ENCODE measurements at regions not wholly inside any gene's neighbourhood (a gene's known extent, or its start where the extent isn't known, plus 50 kb on each side); places are given as distances from the start of the nearest gene placed in this dataset.

DNA sequence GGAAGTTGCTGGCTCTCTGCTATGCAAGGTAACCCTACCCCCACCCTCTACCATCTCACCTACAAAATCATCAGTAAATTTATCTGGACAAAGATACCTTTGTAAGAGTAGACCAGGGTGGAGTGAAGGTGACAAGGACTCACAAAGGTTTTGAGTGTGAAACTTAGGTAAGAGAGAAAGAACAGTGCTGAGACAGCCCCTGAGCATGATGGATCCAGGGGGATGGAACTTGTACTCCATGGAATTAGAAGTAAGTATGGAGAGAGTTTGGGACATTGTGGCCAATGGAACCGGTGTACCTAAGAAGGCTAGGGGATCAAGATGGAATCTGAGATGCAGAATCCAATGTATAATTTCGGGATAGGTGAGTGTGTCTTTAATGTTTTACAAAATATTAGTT lies 153.0 kb upstream of the NSMCE3 start:
- H3K4me1 ChIP-seq (ENCODE audit: control insufficient read depth, insufficient read depth, low read length): peaks cover 4% of the 10 kb centered on the region
- no peaks in the 10 kb centered on the region for H3K36me3 ChIP-seq (ENCODE audit: control insufficient read depth, insufficient read depth, low read length)
- H3K9ac ChIP-seq (ENCODE audit: low read length): no peak overlapping the region
- no peak overlapping the region for H3K27ac ChIP-seq (ENCODE audit: low read depth, low read length)
- H3K4me3 ChIP-seq (ENCODE audit: low read length): no peak overlapping the region
- no peaks in the 10 kb centered on the region for H3K27me3 ChIP-seq (ENCODE audit: control insufficient read depth, insufficient read depth, low read length)

DNA sequence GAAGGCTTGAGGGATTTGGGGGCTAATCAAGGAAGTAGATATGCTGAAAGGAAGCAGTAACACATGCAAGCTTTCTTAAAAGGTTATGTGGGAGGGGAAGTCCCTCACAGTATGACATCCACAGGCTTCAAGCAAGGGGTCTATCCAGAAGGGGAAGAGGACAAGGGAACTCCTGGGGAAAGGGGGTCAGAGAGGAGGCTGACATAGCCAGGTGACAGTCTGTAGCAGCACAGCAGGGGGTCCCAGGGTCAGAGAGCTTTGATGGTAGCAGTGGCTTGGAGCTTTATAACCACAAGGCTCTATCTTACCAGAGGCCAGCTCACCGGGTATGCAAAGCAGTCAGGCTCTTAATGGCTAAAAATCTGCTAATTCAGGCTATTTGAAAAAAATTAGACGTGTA lies 150.6 kb upstream of the NSMCE3 start:
- no peak overlapping the region for H3K27ac ChIP-seq (ENCODE audit: low read depth, low read length)
- H3K9ac ChIP-seq (ENCODE audit: low read length): no peak overlapping the region

DNA sequence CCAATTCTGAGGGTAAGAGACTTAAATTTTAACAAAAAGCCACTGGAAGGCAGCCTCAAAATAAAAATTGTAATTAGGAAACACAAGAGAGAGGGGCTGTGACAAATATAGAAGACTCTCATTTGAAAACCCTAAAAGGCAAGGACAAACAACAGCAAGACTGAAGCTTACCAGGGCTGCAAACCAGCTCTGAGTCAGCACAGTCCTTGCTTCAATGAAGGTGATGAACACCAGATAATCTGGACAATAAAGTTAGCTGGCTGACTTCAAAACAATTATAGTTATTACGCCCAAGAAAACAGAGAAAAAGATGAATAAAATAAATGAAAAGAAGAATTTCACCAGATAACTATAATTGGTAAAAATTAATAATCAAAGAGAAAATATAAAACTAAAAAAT lies 149.3 kb upstream of the NSMCE3 start:
- Histone ChIP-seq H3K4me1 (ENCODE audit: control insufficient read depth, insufficient read depth, low read length) (peaks cover 4% of the 10 kb centered on the region), H3K4me3 (ENCODE audit: low read length) (no peak overlapping the region), H3K27ac (ENCODE audit: low read depth, low read length) (peak overlapping the region; percentile 77), H3K27me3 (ENCODE audit: control insufficient read depth, insufficient read depth, low read length) (no peaks in the 10 kb centered on the region), H3K36me3 (ENCODE audit: control insufficient read depth, insufficient read depth, low read length) (no peaks in the 10 kb centered on the region), H3K9ac (ENCODE audit: low read length) (no peak overlapping the region)

More for the DNA sequence above, 150.6 kb upstream of the NSMCE3 start:
- no peak overlapping the region for H3K4me3 ChIP-seq (ENCODE audit: low read length)
- H3K4me1 ChIP-seq (ENCODE audit: control insufficient read depth, insufficient read depth, low read length): peaks cover 4% of the 10 kb centered on the region
- no peaks in the 10 kb centered on the region for H3K27me3 ChIP-seq (ENCODE audit: control insufficient read depth, insufficient read depth, low read length)
- H3K36me3 ChIP-seq (ENCODE audit: control insufficient read depth, insufficient read depth, low read length): no peaks in the 10 kb centered on the region

DNA sequence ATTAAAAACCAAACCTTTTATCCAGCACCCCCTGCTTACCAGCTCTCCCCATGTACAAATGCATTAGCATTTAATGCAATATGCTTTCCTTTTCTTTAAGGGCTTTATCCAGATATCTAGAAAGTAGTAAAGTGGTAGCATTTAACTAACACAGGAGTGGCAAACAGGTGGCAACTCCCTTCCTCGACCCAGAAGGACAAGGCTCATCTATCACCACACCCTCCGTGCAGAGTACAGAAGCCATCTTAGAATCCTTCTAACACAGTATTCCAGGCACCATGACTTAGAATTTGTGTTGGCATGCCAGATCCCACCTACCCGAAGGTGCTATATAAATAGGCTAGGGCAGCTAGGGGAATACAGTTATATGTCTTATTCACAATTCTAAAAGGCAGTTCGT lies 148.6 kb upstream of the NSMCE3 start:
- no peaks in the 10 kb centered on the region for H3K36me3 ChIP-seq (ENCODE audit: control insufficient read depth, insufficient read depth, low read length)
- no peaks in the 10 kb centered on the region for H3K27me3 ChIP-seq (ENCODE audit: control insufficient read depth, insufficient read depth, low read length)
- peak overlapping the region; percentile 77 for H3K27ac ChIP-seq (ENCODE audit: low read depth, low read length)
- no peak overlapping the region for H3K4me3 ChIP-seq (ENCODE audit: low read length)
- H3K9ac ChIP-seq (ENCODE audit: low read length): no peak overlapping the region
- peaks cover 4% of the 10 kb centered on the region for H3K4me1 ChIP-seq (ENCODE audit: control insufficient read depth, insufficient read depth, low read length)

DNA sequence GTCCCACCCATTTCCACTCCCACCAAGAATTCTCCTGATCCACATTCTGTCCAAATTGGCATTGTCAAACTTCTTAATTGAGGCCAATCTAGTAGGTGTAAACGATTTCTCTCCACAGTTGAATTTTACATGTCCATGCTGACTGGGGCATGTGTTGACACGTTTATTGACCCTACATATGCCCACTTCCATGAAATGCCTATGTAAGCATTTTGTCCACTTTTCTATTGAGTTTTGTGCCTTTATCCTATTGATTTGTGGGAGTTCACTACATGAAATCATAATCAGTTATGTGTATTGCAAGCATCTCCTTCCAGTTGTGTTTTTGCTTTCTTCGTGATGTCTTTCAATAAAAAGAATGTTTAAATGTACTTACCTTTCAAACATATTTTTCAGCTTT lies 141.7 kb upstream of the NSMCE3 start:
- H3K27ac ChIP-seq (ENCODE audit: low read depth, low read length): no peak overlapping the region
- H3K4me1 ChIP-seq (ENCODE audit: control insufficient read depth, insufficient read depth, low read length): no peaks in the 10 kb centered on the region
- no peaks in the 10 kb centered on the region for H3K36me3 ChIP-seq (ENCODE audit: control insufficient read depth, insufficient read depth, low read length)
- H3K4me3 ChIP-seq (ENCODE audit: low read length): no peak overlapping the region
- H3K27me3 ChIP-seq (ENCODE audit: control insufficient read depth, insufficient read depth, low read length): no peaks in the 10 kb centered on the region
- no peak overlapping the region for H3K9ac ChIP-seq (ENCODE audit: low read length)

DNA sequence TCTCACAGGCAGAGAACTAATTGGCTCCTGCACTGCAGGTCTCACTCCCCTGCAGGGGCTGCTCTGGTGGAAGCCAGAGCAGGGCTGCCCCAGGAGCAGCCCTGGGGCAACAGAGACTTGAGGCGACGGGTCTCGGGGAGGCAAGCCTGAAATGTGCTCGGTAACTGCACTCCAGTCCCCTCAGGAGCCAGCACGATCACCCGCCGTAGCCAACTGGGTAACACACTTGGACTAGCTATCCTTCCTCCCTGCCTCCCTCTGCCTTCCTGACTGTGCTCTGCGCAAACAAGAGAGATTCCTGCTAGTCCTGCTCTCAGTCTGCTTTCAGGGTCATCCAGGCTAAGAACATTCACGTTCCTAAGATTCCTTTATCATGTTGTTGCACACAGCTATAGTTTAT lies 140.7 kb upstream of the NSMCE3 start:
- no peak overlapping the region for H3K4me3 ChIP-seq (ENCODE audit: low read length)
- no peak overlapping the region for H3K27ac ChIP-seq (ENCODE audit: low read depth, low read length)
- no peaks in the 10 kb centered on the region for H3K4me1 ChIP-seq (ENCODE audit: control insufficient read depth, insufficient read depth, low read length)
- no peak overlapping the region for H3K9ac ChIP-seq (ENCODE audit: low read length)
- H3K36me3 ChIP-seq (ENCODE audit: control insufficient read depth, insufficient read depth, low read length): no peaks in the 10 kb centered on the region
- no peaks in the 10 kb centered on the region for H3K27me3 ChIP-seq (ENCODE audit: control insufficient read depth, insufficient read depth, low read length)

DNA sequence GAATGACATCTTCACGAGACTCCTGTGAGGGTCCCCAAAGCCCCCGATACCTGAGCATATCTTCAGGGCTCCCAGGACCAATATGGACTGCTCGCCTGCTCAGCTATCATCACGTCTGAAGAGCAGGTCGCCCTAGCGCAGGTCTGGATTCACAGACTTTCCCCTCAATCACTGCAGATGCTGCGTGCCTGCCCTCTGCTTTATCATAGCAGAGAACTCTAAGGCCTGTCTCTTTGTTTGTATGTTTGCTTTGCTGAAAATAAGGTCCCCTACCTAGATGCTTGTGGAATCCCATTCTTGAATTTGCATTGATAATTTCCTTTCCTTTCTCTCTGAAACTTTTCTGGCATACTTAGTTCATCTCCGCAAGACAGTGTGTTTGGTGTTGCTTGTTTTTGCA lies 140.3 kb upstream of the NSMCE3 start:
- Histone ChIP-seq H3K36me3 (ENCODE audit: control insufficient read depth, insufficient read depth, low read length) (no peaks in the 10 kb centered on the region), H3K4me1 (ENCODE audit: control insufficient read depth, insufficient read depth, low read length) (no peaks in the 10 kb centered on the region), H3K4me3 (ENCODE audit: low read length) (no peak overlapping the region), H3K9ac (ENCODE audit: low read length) (no peak overlapping the region), H3K27me3 (ENCODE audit: control insufficient read depth, insufficient read depth, low read length) (no peaks in the 10 kb centered on the region), H3K27ac (ENCODE audit: low read depth, low read length) (no peak overlapping the region)

DNA sequence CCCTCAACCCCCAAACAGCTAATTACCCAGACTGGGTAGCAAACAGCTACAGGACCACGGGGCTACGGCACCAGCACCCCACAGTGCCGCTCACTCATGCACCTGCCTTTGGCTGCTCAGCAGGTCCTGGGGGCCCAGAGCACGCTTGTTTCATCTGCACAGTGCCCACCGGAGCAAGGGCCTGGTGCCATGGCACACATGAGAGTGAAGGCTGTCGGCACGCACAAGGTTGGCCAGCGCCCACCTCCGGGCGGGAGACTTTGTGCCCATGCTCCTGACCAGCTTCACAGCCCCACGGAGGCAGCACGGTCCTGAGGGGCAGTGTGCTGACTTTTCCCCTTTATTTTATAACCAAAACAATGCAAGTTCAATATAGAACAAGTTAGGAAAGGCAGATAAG lies 135.9 kb upstream of the NSMCE3 start:
- Histone ChIP-seq H3K27ac (ENCODE audit: low read depth, low read length) (no peak overlapping the region), H3K4me3 (ENCODE audit: low read length) (no peak overlapping the region), H3K36me3 (ENCODE audit: control insufficient read depth, insufficient read depth, low read length) (no peaks in the 10 kb centered on the region), H3K27me3 (ENCODE audit: control insufficient read depth, insufficient read depth, low read length) (no peaks in the 10 kb centered on the region), H3K4me1 (ENCODE audit: control insufficient read depth, insufficient read depth, low read length) (peaks cover 3% of the 10 kb centered on the region), H3K9ac (ENCODE audit: low read length) (no peak overlapping the region)

DNA sequence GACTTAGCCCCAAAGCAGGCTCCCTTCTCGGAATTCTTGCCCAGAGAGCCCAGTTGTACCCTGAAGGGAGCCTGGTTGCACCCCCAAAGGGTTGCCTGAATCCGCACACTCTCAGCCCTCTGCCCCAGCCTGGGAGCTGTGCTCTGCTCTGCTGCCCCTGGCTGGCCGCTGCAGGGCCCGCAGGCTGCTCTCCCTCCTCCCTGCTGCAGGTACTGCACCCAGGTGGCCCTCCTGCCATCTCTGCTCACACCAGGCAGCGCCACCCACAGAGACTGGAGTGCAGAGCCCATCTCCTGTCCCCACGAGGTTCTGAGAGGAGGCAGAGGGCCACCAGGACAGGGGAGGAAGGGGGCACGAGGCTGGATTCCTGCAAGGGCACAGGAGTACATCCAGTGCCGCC lies 134.2 kb upstream of the NSMCE3 start:
- no peak overlapping the region for H3K9ac ChIP-seq (ENCODE audit: low read length)

DNA sequence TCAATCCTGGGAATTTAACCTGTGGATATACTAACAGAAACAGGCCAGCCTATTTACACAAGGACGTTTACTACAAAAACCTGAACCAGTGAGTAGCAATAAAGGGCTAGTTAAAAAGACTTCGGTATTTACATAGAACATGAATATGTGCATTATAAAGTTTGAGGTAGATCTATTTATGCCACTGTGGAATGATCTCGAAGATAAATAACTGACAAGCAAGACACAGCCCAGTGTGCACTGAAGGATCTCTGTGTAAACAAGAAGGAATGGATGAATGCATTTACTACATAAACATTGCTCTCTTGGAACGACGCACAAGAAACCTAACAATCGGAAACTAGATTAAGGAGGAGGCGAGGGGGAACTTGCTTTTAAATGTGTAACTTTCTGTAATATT lies 132.0 kb upstream of the NSMCE3 start:
- Histone ChIP-seq H3K9ac (ENCODE audit: low read length) (no peak overlapping the region), H3K27me3 (ENCODE audit: control insufficient read depth, insufficient read depth, low read length) (no peaks in the 10 kb centered on the region), H3K4me1 (ENCODE audit: control insufficient read depth, insufficient read depth, low read length) (peaks cover 7% of the 10 kb centered on the region), H3K36me3 (ENCODE audit: control insufficient read depth, insufficient read depth, low read length) (no peaks in the 10 kb centered on the region), H3K27ac (ENCODE audit: low read depth, low read length) (no peak overlapping the region), H3K4me3 (ENCODE audit: low read length) (no peak overlapping the region)

More for the DNA sequence above, 134.2 kb upstream of the NSMCE3 start:
- no peak overlapping the region for H3K27ac ChIP-seq (ENCODE audit: low read depth, low read length)
- no peaks in the 10 kb centered on the region for H3K27me3 ChIP-seq (ENCODE audit: control insufficient read depth, insufficient read depth, low read length)
- no peak overlapping the region for H3K4me3 ChIP-seq (ENCODE audit: low read length)
- H3K4me1 ChIP-seq (ENCODE audit: control insufficient read depth, insufficient read depth, low read length): peaks cover 3% of the 10 kb centered on the region
- no peaks in the 10 kb centered on the region for H3K36me3 ChIP-seq (ENCODE audit: control insufficient read depth, insufficient read depth, low read length)

DNA sequence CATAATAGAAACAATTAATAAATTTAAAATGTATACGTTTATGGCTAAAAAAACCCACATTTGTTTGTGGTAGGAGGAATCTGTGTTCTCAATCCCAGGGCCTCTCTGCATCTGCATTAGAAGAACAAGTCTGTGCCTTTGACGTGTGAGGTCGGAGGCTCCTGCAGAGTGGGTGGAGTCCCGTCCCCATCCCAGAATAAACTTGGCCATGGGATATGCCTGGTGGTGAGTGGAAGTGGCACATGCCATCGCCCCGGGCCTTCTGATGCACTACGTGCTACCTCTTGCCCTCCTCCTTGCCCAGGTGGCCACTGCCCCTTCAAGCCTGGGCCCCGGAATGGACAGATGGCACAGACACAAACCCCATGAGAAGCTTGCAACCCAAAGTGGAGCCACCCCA lies 131.1 kb upstream of the NSMCE3 start:
- no peaks in the 10 kb centered on the region for H3K36me3 ChIP-seq (ENCODE audit: control insufficient read depth, insufficient read depth, low read length)
- H3K4me3 ChIP-seq (ENCODE audit: low read length): no peak overlapping the region
- no peak overlapping the region for H3K9ac ChIP-seq (ENCODE audit: low read length)
- H3K27ac ChIP-seq (ENCODE audit: low read depth, low read length): no peak overlapping the region
- H3K27me3 ChIP-seq (ENCODE audit: control insufficient read depth, insufficient read depth, low read length): no peaks in the 10 kb centered on the region
- peaks cover 7% of the 10 kb centered on the region for H3K4me1 ChIP-seq (ENCODE audit: control insufficient read depth, insufficient read depth, low read length)

DNA sequence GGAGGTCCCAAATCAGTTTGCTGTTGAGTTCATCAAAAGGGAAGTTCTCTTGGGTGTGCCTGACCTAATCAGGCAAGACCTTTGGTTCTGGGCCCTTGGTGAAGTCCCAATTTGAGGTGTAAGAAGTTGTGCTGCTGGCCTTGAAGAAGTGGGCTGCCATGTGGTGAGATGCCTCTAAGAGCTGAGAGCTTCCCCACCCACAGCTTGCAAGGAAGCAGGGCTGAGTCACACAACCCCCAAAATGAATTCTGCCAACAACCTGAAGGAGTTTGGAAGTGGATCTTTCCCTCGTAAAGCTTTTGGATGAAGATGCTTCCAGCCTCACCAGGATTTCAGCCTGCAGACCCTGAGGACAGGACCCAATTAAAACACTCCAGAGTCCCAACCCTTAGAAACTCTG lies 129.3 kb upstream of the NSMCE3 start:
- Histone ChIP-seq H3K27ac (ENCODE audit: low read depth, low read length) (no peak overlapping the region), H3K4me3 (ENCODE audit: low read length) (no peak overlapping the region), H3K9ac (ENCODE audit: low read length) (no peak overlapping the region), H3K4me1 (ENCODE audit: control insufficient read depth, insufficient read depth, low read length) (peaks cover 7% of the 10 kb centered on the region), H3K36me3 (ENCODE audit: control insufficient read depth, insufficient read depth, low read length) (no peaks in the 10 kb centered on the region), H3K27me3 (ENCODE audit: control insufficient read depth, insufficient read depth, low read length) (no peaks in the 10 kb centered on the region)

DNA sequence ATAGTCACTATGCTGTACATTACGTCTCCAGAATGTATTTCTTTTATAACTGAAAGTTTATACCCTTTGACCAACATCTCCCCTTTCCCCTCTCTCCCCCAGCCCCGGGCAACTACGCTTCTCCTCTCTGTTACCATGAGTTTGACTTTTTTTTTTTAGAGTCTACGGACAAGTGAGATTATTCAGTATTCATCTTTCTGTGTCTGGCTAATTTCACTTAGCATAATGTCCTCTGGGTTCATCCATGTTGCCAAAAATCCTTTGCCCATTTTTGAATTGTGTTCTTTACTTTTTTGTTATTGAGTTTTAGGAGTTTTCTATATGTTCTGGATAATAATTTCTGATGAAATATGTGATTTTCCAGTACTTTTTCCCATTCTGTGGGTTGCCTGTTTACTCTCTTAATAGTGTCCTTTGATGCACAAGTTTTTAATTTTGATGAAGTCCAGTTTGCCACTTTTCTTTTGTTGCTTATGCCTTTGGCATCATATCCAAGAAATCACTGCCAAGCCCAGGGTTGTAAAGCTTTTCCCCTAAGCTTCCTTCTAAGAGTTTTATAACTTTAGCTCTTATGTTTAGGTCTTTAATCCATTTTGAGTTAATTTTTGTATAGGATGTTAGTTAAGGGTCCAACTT lies 126.7 kb upstream of the NSMCE3 start:
- no peaks in the 10 kb centered on the region for H3K27me3 ChIP-seq (ENCODE audit: control insufficient read depth, insufficient read depth, low read length)
- no peak overlapping the region for H3K9ac ChIP-seq (ENCODE audit: low read length)
- H3K27ac ChIP-seq (ENCODE audit: low read depth, low read length): no peak overlapping the region
- H3K4me3 ChIP-seq (ENCODE audit: low read length): no peak overlapping the region
- no peaks in the 10 kb centered on the region for H3K36me3 ChIP-seq (ENCODE audit: control insufficient read depth, insufficient read depth, low read length)
- peaks cover 3% of the 10 kb centered on the region for H3K4me1 ChIP-seq (ENCODE audit: control insufficient read depth, insufficient read depth, low read length)

All from rectal smooth muscle tissue (tissue), 1 donor.